GM19025 (cell line): ENCODE measurements at regions not wholly inside any gene's neighbourhood (a gene's known extent, or its start where the extent isn't known, plus 50 kb on each side); places are given as distances from the start of the nearest gene placed in this dataset.

Experiments
- ATAC-seq: cut with Tn5 transposase; IDR thresholded peaks from one replicate; pipeline ENCODE4 v1.9.1; 2021; ENCODE audit warnings: mild to moderate bottlenecking, low read depth, moderate library complexity; ENCODE audit not compliant: unreplicated experiment

DNA sequence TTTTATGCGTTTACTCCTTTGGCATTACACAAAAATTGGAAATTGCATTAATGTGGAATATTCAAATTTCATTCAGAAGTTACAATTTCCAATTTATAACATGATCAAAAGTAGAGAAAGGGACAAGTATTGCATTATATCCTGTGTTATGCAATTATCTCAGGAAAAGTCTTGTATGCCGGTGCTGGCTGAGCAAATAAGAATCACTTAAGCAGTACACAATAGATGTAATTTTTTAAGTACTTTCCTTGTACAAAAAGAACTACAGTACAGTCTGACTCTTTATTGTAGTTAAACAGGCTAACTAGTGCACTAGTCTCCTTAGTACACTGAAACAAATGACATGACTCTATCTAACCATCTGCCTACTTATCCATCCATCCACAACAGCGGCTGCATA, 493.2 kb upstream of the KCNMB2 start:
- no peak for ATAC-seq

DNA sequence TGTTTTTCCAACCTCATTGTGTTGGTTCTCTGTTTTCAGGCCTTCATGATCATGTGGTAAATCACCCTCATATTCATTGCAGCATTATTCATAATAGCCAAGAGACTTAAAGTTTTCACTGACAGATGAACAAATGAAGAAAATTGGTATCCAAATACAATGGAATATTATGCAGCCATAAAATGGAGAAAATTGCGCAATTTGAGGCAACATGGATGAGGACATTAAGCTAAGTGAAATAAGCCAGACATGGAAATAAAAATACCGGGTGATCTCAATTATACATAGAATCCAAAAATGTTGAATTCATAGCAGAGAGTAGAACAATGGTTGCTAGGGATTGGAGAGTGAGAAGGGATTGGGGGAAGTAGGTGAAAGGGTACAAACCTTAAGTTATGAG, 491.9 kb upstream of the KCNMB2 start:
- ATAC-seq: no peak

GRCh38 chr3:178047496-178047895, 488.7 kb upstream of the KCNMB2 start:
- ATAC-seq: no peak

- no peak for ATAC-seq
Observed at GRCh38 chr3:178048768-178049167, 487.5 kb upstream of the KCNMB2 start.

GRCh38 chr3:178054471-178054870, 481.8 kb upstream of the KCNMB2 start:
- no peak for ATAC-seq

GRCh38 chr3:178055939-178056338, 480.3 kb upstream of the KCNMB2 start:
- ATAC-seq: no peak

DNA sequence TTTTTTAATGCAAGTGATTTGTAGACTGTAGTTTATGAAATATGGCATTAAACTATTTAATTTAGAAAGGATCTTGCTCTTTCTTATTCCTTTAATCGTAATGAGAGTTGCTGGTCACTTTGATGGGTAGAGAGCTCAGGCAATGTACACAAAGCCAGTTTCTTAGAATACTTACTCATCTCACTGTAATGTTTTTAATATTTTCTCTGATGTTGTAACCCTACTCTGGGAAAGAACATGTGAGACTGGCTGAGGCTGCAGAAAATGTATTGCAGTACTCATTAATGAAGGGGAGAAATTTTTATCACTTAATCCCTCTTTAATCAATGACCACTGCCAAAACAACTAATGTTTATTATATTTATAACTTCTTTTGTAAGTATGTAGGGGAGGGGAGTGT, 479.4 kb upstream of the KCNMB2 start:
- ATAC-seq: no peak

DNA sequence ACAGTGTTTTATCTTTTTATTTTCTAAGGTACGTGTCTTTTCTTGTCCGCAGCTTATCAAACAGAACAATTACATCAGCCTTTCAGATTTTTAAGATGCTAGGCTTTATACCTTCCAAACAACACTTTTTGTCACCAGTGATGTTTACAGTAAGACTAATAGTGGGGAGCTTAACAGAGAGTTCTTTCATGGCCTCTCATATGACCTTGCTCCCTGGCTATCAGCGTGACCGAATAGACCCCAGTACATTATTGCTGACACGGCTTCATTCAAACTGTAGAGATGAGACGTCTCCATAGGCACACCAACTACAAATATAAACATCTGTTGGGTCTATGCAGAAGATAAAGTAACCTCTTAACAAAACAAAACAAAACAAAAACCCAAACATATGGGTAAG, 477.6 kb upstream of the KCNMB2 start:
- ATAC-seq: no peak

GRCh38 chr3:178059119-178059518, 477.1 kb upstream of the KCNMB2 start:
- ATAC-seq: no peak

DNA sequence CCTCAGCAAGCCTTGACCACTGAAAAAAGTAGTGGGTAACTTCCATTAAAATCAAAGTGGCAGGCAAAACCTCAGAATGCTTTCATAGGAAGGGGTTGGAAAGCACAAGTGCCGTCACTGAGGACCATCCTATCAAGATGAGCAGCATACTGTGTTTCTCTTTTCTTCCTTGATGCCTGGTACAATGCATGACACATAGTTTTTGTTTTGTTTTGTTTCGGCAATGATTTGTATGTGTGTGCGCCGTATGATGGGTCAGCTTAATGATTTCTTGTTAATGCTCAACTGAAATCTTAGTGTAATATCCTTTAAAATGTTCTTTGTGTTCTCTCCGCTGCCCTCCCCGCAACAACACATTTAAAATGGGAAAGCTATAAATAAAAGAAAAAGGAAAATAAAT, 476.4 kb upstream of the KCNMB2 start:
- ATAC-seq: no peak

DNA sequence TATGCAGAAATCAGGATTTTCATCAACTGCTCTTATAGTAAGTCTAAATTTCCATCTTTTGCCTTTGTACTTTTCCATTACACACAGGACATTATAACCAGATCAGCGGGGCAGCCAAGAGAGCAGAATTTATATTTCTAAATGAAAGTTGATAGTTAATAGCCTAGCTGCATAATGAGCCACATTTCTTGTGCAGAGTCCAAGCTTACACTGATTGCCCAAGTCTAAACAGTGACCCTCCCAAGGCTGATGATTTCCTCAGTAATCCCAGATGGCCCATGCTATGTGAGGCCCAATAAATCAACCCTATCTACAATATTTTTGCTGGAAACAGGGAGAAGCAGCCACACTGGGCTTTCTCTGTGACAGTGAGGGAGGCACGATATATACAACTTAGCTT, 475.8 kb upstream of the KCNMB2 start:
- ATAC-seq: no peak

- no peak for ATAC-seq
Observed at GRCh38 chr3:178062126-178062525, 474.1 kb upstream of the KCNMB2 start.

DNA sequence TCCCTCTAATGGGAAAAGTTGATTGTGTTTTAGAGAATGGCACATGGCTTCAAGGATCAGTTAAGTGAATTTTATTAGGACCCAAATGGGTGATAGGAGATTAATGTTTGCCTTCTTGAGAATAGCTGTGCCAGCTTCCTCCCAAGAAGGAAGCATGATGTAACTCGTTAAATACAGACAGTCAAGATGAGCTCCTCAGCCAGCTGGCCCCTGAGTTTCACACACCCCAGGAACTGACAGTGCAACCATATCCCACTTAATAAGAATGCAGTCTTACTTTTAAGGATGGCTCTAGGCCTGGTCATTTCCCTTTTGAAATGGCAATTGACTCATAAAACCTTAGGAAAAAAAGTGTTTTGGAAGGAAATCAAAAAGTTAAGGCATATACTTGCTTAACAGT, 472.8 kb upstream of the KCNMB2 start:
- ATAC-seq: no peak

GRCh38 chr3:178067721-178068120, 468.5 kb upstream of the KCNMB2 start:
- no peak for ATAC-seq

GRCh38 chr3:178072391-178073305, 463.6 kb upstream of the KCNMB2 start:
- ATAC-seq: no peak

DNA sequence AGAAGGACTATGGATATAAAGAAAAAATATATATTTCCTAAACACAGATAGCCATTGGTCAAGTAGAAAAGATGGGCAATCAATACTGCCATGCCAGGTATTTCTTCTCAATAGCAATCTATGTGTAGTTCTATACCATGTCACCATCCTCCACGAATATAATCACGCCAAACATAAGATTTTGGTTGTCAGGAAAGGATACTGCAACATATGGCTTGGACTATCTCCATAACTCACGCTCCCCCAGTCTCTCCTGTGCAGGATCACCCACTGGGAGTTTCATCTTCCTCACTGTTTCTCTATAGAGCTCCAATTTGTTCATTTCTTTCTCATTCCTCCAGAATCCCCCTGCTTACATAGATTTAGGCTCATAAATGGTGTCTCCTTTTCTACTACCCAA, 462.9 kb upstream of the KCNMB2 start:
- no peak for ATAC-seq

GRCh38 chr3:178075344-178075743, 460.9 kb upstream of the KCNMB2 start:
- ATAC-seq: no peak

DNA sequence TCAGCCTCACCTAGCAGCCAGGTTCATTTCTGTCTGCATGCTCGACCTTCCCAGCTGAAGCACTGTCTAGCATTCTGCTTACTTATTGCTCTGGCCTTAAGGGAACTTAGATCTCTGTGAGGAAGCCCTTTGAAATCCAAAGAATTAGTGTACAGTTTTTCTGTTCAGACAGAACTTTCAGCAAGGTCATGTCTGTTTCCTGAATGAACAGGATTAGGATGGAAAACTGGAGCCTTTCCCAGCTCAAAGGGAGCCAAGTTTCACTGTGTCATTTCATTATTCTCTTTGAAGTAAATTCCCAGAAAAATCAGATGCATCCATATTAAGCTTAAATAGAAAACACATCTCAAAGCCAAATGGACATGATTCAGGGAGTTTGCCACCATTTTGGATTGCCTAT, 457.3 kb upstream of the KCNMB2 start:
- no peak for ATAC-seq

DNA sequence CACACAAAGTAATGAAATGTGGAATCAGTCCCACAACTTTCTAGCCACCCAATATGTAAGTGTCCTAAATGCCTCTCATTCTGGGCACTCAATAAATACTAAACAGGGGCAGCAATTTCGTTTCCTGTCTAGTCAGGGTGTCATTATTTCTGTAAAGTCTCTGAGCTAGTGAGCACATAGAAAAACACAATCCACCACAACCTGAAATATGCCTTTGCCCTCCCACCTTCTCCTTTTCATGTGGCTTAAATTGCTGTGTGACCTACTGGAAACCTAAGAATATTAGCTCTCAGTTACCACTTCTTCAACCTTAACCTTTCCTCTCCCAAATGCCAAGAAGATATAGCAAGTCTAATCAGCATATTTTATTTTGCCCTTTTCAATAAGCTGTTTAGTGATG, 456.3 kb upstream of the KCNMB2 start:
- no peak for ATAC-seq

GRCh38 chr3:178082326-178082906, 453.8 kb upstream of the KCNMB2 start:
- ATAC-seq: no peak

GRCh38 chr3:178083906-178084866, 452.1 kb upstream of the KCNMB2 start:
- no peak for ATAC-seq
